HG02571 (cell line): ENCODE measurements at regions not wholly inside any gene's neighbourhood (a gene's known extent, or its start where the extent isn't known, plus 50 kb on each side); places are given as distances from the start of the nearest gene placed in this dataset.

Source experiments
- ATAC-seq: cut with Tn5 transposase; IDR thresholded peaks from one replicate; pipeline ENCODE4 v1.9.1; 2021; ENCODE audit warnings: mild to moderate bottlenecking, moderate library complexity; ENCODE audit not compliant: unreplicated experiment

- no peak for ATAC-seq
Observed at GRCh38 chr4:160872491-160872890, 1291.3 kb downstream of the FSTL5 start.

- ATAC-seq, result no peak
Observed at GRCh38 chr4:160877087-160877790, 1286.6 kb downstream of the FSTL5 start.

- ATAC-seq, result no peak
Observed at GRCh38 chr4:160880180-160880579, 1283.6 kb downstream of the FSTL5 start.

GRCh38 chr4:160887668-160888067 lies 1276.1 kb downstream of the FSTL5 start:
- no peak for ATAC-seq

- ATAC-seq, result no peak
Observed at GRCh38 chr4:160894128-160894527, 1269.7 kb downstream of the FSTL5 start.

- ATAC-seq, result no peak
Observed at GRCh38 chr4:160894809-160895208, 1269.0 kb downstream of the FSTL5 start.

- no peak for ATAC-seq
Observed at GRCh38 chr4:160927311-160927710, 1236.5 kb downstream of the FSTL5 start.

GRCh38 chr4:160928482-160928881 lies 1235.3 kb downstream of the FSTL5 start:
- no peak for ATAC-seq

- ATAC-seq, result no peak
Observed at GRCh38 chr4:160947653-160948052, 1216.1 kb downstream of the FSTL5 start.

GRCh38 chr4:160956875-160957274 lies 1206.9 kb downstream of the FSTL5 start:
- no peak for ATAC-seq

- no peak for ATAC-seq
Observed at GRCh38 chr4:160969925-160970324, 1193.9 kb downstream of the FSTL5 start.

- no peak for ATAC-seq
Observed at GRCh38 chr4:160980091-160980490, 1183.7 kb downstream of the FSTL5 start.

- ATAC-seq, result no peak
Observed at GRCh38 chr4:160981083-160981482, 1182.7 kb downstream of the FSTL5 start.

GRCh38 chr4:160983035-160983434 lies 1180.8 kb downstream of the FSTL5 start:
- ATAC-seq, result no peak

GRCh38 chr4:161002386-161002785 lies 1161.4 kb downstream of the FSTL5 start:
- ATAC-seq, result no peak

GRCh38 chr4:161003418-161004057 lies 1160.3 kb downstream of the FSTL5 start:
- ATAC-seq, result no peak

- no peak for ATAC-seq
Observed at GRCh38 chr4:161005746-161006145, 1158.1 kb downstream of the FSTL5 start.

- ATAC-seq, result no peak
Observed at GRCh38 chr4:161008527-161008926, 1155.3 kb downstream of the FSTL5 start.

GRCh38 chr4:161010227-161010626 lies 1153.6 kb downstream of the FSTL5 start:
- ATAC-seq, result no peak
